ENCODE measurements at regions not wholly inside any gene's neighbourhood (a gene's known extent, or its start where the extent isn't known, plus 50 kb on each side); places are given as distances from the start of the nearest gene placed in this dataset.
"Not testable (repeated sequence)": the region's sequence is repeated elsewhere in the genome, so short reads cannot be mapped to it uniquely, and the experiment has no call there.

DNA sequence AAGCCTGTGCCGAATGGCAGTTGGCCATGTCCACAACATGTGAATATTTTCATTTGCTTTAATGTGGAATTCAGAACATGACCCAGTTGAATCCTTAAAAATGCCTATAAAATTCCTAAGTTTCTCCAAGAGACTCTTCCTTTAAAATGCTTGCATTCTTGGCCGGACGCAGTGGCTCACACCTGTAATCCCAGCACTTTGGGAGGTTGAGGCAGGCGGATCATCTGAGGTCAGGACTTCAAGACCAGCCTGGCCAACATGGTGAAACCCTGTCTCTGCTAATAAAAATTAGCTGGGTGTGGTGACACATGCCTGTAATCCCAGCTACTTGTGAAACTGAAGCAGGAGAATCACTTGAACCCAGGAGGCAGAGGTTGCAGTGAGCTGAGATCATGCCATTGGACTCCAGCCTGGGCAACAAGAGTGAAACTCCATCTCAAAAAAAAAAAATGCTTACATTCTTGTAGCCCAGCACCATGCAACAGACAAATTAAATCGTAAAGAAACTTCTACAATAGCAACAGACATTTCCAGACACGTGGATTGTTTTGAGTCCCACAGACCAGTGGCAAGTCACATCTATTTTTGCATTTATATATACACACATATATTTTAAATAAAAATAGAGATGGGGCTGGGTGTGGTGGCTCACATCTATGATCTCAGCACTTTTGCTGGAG lies 274.4 kb downstream of the GOLGA6L6 start:
- TF ChIP-seq POLR2A (IDR thresholded peaks at IDR 0.05): not testable (repeated sequence)
- TF ChIP-seq, protein P1, sequence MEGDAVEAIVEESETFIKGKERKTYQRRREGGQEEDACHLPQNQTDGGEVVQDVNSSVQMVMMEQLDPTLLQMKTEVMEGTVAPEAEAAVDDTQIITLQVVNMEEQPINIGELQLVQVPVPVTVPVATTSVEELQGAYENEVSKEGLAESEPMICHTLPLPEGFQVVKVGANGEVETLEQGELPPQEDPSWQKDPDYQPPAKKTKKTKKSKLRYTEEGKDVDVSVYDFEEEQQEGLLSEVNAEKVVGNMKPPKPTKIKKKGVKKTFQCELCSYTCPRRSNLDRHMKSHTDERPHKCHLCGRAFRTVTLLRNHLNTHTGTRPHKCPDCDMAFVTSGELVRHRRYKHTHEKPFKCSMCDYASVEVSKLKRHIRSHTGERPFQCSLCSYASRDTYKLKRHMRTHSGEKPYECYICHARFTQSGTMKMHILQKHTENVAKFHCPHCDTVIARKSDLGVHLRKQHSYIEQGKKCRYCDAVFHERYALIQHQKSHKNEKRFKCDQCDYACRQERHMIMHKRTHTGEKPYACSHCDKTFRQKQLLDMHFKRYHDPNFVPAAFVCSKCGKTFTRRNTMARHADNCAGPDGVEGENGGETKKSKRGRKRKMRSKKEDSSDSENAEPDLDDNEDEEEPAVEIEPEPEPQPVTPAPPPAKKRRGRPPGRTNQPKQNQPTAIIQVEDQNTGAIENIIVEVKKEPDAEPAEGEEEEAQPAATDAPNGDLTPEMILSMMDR (IDR thresholded peaks at IDR 0.05): not testable (repeated sequence)
